AG04449 (cell line): ENCODE measurements at regions not wholly inside any gene's neighbourhood (a gene's known extent, or its start where the extent isn't known, plus 50 kb on each side); places are given as distances from the start of the nearest gene placed in this dataset.

Experiments used
- CTCF ChIA-PET: fragments of 350-600 bp; formaldehyde crosslinking; extraction: SDS; loops from one replicate; lab custom pipeline; 2021; ENCODE audit warnings: antibody characterized with exemption; lab: Yijun Ruan, JAX
- POLR2A ChIA-PET: fragments of 400-600, 350-600 bp; formaldehyde crosslinking; extraction: SDS; loops from one replicate; lab custom pipeline; 2020; ENCODE audit warnings: antibody characterized with exemption, inconsistent platforms; lab: Yijun Ruan, JAX
- DNase-seq: peaks from one replicate; pipeline ENCODE4 v3.0.0-alpha.2; 2010; ENCODE audit warnings: low read depth, low spot score
- H3K4me3 ChIP-seq: 2 replicates; pipeline ENCODE4 v1.5.1; 2011; ENCODE audit warnings: low read depth, mild to moderate bottlenecking, control low read depth, low read length
- TF ChIP-seq, protein P1 (sequence below): IDR thresholded peaks from one replicate; pipeline ENCODE4 v1.5.1; 2011; ENCODE audit warnings: mild to moderate bottlenecking, moderate library complexity, low read length, control low read depth, inconsistent platforms; ENCODE audit not compliant: insufficient read depth; ENCODE audit errors: missing control alignments

DNA sequence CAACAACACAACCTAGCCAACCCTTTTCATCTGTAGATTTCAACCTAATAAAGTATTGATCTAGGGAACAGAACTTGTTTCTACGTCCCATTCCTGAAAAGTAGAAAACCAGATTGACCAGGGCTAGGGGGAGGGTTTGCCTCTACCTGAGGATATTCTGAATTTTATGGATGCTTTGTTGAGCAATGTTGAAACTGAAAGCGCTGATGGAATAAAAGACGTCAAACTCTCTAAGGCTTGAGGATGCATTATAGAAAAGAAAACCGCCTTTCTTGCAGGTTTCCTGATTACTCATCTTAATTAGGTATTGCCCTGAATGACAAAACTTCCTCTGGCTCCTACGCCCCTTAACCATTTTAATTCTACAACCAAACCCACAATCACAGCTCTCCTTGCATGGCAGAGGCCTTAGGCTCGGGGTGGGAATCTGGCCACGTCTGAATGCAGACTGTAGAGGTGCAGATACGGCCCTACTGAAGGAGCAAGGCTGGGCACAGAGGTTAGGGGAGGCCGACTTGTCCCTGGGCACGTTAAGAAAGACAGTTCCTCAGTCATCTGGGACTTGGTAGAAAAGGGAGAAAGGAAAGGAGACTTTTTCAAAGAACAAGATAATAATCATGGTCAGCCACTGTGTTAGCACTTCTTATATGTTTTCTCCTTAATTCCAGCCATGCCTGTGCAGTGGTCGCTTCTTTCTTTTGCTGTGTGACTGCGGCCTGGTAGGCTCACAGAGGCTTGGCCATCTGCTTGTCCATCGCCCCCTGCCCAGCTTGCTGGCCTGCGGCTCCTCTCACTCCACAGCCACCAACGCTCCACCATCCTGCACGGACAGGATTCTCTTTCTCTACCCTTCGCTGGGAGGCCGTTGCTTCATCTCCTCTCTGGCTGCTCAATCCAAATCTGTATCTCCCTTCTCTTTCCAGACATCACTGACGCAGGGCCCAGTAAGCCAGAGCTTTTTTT, 209.5 kb downstream of the VAPA start:
- H3K4me3 ChIP-seq, result no peak overlapping the region
- POLR2A ChIA-PET, result no interaction called here
- TF ChIP-seq, protein P1, sequence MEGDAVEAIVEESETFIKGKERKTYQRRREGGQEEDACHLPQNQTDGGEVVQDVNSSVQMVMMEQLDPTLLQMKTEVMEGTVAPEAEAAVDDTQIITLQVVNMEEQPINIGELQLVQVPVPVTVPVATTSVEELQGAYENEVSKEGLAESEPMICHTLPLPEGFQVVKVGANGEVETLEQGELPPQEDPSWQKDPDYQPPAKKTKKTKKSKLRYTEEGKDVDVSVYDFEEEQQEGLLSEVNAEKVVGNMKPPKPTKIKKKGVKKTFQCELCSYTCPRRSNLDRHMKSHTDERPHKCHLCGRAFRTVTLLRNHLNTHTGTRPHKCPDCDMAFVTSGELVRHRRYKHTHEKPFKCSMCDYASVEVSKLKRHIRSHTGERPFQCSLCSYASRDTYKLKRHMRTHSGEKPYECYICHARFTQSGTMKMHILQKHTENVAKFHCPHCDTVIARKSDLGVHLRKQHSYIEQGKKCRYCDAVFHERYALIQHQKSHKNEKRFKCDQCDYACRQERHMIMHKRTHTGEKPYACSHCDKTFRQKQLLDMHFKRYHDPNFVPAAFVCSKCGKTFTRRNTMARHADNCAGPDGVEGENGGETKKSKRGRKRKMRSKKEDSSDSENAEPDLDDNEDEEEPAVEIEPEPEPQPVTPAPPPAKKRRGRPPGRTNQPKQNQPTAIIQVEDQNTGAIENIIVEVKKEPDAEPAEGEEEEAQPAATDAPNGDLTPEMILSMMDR, result no peak
- CTCF ChIA-PET, result interaction anchor here (1.0 to 1.5 kb wide), 2 partner anchors 8 to 9 kb away, joined by 3 to 4 read pairs; no protein-coding TSS in a partner anchor
- DNase-seq, result no peak

DNA sequence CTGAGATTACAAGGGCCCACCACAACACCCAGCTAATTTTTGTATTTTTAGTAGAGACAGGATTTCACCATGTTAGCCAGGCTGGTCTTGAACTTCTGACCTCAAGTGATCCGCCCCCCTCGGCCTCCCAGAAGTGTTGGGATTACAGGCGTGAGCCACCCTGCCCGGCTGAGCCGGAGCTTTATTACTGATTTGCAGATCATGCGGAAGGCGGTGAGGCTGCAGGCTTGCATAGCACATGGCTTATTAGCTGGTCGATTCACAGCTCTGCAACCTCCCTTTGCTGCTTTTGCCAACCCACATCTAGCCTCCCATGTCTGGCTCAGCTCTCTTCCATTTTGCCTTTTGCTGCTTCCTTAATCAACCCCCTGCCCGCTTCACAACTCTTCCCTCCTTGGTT, 210.3 kb downstream of the VAPA start:
- no peak overlapping the region for H3K4me3 ChIP-seq
- ChIA-PET POLR2A (no interaction called here), CTCF (interaction anchor here (1.5 kb wide), 1 partner anchor 8 kb away, joined by 4 read pairs; no protein-coding TSS in a partner anchor)
- TF ChIP-seq, protein P1, result no peak
- DNase-seq, result no peak

DNA sequence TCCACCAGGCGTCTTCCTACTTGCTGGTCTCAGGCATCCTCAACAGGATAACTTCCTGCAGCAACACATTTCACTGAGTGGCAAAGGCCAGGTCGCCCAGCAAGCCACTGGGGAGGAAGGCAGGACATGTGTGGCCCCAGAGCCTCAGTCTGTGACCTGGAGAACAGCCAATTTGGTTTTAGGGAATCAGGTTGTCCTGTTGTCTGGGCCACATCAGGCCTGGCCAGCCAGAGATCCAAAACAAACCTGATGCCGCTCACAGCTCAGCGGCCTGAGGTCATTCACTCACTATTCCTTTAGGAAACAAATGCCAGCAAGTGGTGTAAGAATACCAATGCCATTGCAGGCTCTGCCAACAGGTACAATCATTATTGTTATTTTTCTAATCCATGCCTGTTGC, 210.7 kb downstream of the VAPA start:
- DNase-seq, result no peak
- no peak overlapping the region for H3K4me3 ChIP-seq
- ChIA-PET CTCF (interaction anchor here (1.5 kb wide), 1 partner anchor 8 kb away, joined by 4 read pairs; no protein-coding TSS in a partner anchor), POLR2A (no interaction called here)
- TF ChIP-seq, protein P1, result no peak

DNA sequence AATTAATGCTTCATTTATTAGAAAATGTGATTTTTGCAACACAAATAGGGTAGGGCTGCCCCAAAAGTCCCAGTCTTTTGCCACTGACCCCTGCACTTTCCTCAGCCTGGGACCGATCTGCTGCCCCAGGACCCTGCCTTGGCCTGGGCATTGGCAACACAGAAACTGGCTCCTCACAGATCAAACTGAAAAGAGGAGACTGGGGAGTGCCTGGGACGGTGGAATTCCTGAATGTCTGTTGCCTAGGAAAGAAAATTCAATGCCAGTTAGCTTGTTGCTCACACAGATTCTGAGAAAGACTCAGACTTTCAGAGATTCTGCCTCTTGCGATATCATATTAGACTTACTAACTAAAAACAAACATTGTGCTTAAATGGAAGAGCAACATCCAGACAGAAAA, 211.2 kb downstream of the VAPA start:
- CTCF ChIA-PET, result interaction anchor here (1.5 kb wide), 1 partner anchor 7 kb away, joined by 4 read pairs; no protein-coding TSS in a partner anchor
- H3K4me3 ChIP-seq, result no peak overlapping the region
- POLR2A ChIA-PET, result no interaction called here
- TF ChIP-seq, protein P1, result no peak
- DNase-seq, result no peak

DNA sequence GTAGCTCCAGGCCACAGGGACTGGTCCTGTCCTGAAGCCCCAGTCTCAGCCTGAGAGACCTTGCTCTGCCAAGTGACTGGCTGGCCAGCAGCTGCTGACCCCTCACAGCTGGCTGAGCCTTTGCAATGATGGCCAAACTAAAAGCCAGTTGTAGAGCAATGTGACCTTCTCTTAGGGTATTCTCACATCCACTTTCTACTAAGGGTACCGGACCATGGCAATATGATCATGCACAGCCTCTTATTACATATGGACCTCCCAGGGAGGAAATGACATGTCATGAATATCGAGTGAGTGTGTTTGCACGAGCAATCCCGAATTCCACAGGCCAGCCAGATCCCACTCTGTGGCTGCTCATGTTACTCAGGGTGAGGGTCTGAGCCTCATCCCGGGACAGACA, 213.9 kb downstream of the VAPA start:
- TF ChIP-seq, protein P1, result no peak
- H3K4me3 ChIP-seq, result no peak overlapping the region
- DNase-seq, result no peak
- CTCF ChIA-PET, result interaction anchor here (2.0 kb wide), 1 partner anchor 156 kb away, joined by 7 read pairs; no protein-coding TSS in a partner anchor
- POLR2A ChIA-PET, result no interaction called here

DNA sequence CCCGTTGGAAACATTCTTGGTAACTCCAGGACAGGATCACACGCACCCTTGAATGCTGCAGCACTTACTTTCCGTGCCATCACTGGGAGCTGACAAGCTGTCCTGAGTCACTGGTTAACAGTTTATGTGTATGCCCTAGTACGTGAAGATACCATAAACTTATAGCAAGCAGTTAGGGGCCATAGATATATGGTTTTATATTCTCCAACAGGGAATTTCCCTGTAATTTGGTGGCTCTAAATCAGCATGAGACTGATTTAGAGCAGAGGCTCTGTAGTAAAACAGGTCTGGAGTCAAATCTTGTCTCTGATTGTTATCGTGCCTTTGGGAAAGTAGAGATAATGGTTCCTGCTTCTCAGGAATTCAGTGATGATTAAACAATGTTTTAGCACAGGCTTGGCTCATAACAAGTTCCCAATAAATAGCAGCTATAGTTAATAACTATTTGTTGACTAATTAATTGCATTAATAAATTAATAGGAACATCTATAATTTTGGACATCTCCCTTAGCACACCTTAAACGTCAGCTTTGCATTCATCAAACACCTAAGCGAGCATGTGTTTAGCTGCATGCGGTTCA, 215.2 kb downstream of the VAPA start:
- ChIA-PET POLR2A (no interaction called here), CTCF (interaction anchor here (1.8 to 2.0 kb wide), 2 partner anchors 10 to 157 kb away, joined by 5 to 7 read pairs; no protein-coding TSS in a partner anchor)
- no peak overlapping the region for H3K4me3 ChIP-seq
- DNase-seq, result no peak
- TF ChIP-seq, protein P1, result no peak
